IPS DF 19.7 (cell line): ENCODE measurements at regions not wholly inside any gene's neighbourhood (a gene's known extent, or its start where the extent isn't known, plus 50 kb on each side); places are given as distances from the start of the nearest gene placed in this dataset.
"Not testable (repeated sequence)": the region's sequence is repeated elsewhere in the genome, so short reads cannot be mapped to it uniquely, and the experiment has no call there.

Experiments
- DNase-seq: peaks from one replicate; pipeline ENCODE4 v3.0.0-alpha.2; 2013; ENCODE audit warnings: low read depth, low spot score

GRCh38 chr6:137655291-137655690 is 161.1 kb upstream of the OLIG3 start:
- no peak for DNase-seq

GRCh38 chr6:137656735-137657134 is 162.5 kb upstream of the OLIG3 start:
- DNase-seq = no peak

- no peak for DNase-seq
Observed at GRCh38 chr6:137657351-137657911, 163.2 kb upstream of the OLIG3 start.

- no peak for DNase-seq
Observed at GRCh38 chr6:137658287-137658686, 164.1 kb upstream of the OLIG3 start.

GRCh38 chr6:137659871-137660270 is 165.7 kb upstream of the OLIG3 start:
- no peak for DNase-seq

GRCh38 chr6:137660296-137660731 is 166.1 kb upstream of the OLIG3 start:
- DNase-seq = no peak

GRCh38 chr6:137661601-137662000 is 167.4 kb upstream of the OLIG3 start:
- peak; percentile 15 for DNase-seq

- DNase-seq = no peak
Observed at GRCh38 chr6:137664183-137664582, 170.0 kb upstream of the OLIG3 start.

- no peak for DNase-seq
Observed at GRCh38 chr6:137665342-137665934, 171.2 kb upstream of the OLIG3 start.

- DNase-seq = no peak
Observed at GRCh38 chr6:137666202-137666774, 172.1 kb upstream of the OLIG3 start.

- no peak for DNase-seq
Observed at GRCh38 chr6:137673603-137674002, 179.4 kb upstream of the OLIG3 start.

- no peak for DNase-seq
Observed at GRCh38 chr6:137676888-137677287, 182.7 kb upstream of the OLIG3 start.

GRCh38 chr6:137677709-137678108 is 183.5 kb upstream of the OLIG3 start:
- DNase-seq = no peak

- no peak for DNase-seq
Observed at GRCh38 chr6:137678451-137678850, 184.3 kb upstream of the OLIG3 start.

GRCh38 chr6:137680705-137681346 is 186.2 kb upstream of the TNFAIP3 start:
- no peak for DNase-seq

GRCh38 chr6:137681445-137682009 is 185.5 kb upstream of the TNFAIP3 start:
- DNase-seq = no peak

- not testable (repeated sequence) for DNase-seq
Observed at GRCh38 chr6:137682658-137683057, 184.4 kb upstream of the TNFAIP3 start.

GRCh38 chr6:137683916-137684315 is 183.1 kb upstream of the TNFAIP3 start:
- no peak for DNase-seq

GRCh38 chr6:137685798-137686375 is 181.2 kb upstream of the TNFAIP3 start:
- DNase-seq = no peak

GRCh38 chr6:137687818-137688217 is 179.2 kb upstream of the TNFAIP3 start:
- no peak for DNase-seq

GRCh38 chr6:137688230-137688971 is 178.7 kb upstream of the TNFAIP3 start:
- no peak for DNase-seq
